HG02981 (cell line): ENCODE measurements at regions not wholly inside any gene's neighbourhood (a gene's known extent, or its start where the extent isn't known, plus 50 kb on each side); places are given as distances from the start of the nearest gene placed in this dataset.

Source experiments
- ATAC-seq: cut with Tn5 transposase; IDR thresholded peaks from one replicate; pipeline ENCODE4 v1.9.1; 2021; ENCODE audit warnings: mild to moderate bottlenecking, moderate library complexity; ENCODE audit not compliant: unreplicated experiment

DNA sequence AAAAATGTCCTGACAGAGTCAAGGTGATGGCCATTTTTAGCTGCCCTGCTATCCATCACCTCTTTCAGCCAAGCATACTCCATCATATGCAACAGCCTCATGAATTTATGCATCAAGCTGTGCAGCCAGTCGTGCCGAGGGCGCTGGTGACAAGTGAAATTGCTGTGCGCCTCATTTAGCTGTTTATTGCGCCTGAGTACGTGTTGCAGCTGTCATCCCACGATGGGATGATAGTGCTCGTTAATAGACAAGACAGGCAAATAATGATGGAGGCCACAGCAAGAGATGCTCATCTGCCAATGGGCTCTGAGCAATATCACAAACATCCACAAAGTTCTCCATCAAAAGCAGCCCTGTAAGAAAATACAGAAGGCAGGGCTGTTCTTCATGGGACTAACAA, 562.3 kb upstream of the POU3F2 start:
- no peak for ATAC-seq

DNA sequence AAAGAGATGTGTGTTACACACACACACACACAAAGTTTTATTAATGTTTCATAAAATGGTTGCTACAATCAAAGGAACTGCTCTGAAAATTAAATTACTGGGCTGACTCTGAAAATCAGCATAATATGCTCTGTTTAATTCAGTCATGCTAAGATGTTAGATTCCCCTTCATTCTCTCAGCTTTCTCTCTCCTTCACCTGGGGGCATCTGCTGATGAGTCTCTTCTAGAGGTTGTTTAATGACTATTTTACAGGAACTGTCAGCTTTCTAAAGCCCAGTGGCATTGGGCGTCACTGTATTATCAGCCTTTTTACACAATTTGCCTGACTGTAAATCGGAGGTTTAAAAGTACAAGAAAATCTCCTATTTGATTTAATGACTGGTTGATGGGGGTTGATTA, 559.7 kb upstream of the POU3F2 start:
- no peak for ATAC-seq

DNA sequence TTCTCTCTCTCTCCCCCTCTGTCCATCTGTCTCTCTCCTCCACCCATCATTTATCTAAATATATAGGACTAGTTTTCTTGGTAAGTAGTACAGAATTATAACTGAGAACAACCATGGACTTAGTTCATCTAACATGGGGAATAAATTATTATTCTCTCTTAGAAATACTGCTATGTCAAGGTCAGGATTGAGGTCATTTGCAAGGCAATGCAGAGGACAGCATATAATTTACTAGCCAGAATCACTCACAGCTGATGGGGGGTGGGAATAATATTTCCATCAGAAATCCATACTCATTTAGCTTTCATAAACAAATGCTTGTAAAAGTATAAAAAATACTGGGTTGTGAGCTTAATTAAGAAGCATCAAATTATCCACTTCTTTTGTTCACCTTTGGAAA, 553.9 kb upstream of the POU3F2 start:
- no peak for ATAC-seq

DNA sequence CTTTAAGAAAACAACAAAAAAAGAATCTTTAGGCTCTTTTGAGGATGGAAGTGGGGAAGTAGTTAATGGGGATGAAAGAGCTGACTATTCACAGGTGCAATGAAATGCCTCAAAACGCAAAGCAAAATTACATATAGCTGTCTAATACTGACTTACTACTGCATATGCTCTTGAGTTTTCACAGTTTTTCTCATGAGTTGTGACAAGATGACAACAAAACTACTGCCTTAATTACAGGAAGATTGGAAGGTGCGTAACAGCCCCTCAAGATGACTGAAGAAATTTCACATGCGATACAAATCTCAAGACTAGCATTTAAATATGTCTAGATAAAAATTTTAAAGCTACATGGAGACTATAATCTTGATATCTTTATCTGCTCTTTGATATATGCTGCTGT, 547.8 kb upstream of the POU3F2 start:
- ATAC-seq = no peak

DNA sequence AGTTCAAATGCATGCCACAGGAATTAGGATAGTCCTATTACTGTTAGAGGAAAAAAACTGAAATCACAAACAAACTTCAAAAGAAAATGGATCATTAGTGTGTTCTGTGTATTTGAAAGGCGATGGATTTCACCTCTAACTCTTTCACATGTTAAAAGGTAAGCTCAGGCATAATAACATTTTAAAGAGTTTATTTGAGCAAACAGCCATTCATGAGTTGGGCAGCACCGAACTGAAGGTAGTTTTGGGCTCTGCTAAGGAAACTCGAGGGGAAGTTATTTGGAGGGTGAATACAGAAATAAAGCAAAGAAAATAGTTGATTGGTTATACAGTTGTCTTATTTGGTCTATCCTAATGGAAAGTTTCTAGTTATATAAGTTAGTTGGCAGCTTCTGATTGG, 546.5 kb upstream of the POU3F2 start:
- no peak for ATAC-seq

DNA sequence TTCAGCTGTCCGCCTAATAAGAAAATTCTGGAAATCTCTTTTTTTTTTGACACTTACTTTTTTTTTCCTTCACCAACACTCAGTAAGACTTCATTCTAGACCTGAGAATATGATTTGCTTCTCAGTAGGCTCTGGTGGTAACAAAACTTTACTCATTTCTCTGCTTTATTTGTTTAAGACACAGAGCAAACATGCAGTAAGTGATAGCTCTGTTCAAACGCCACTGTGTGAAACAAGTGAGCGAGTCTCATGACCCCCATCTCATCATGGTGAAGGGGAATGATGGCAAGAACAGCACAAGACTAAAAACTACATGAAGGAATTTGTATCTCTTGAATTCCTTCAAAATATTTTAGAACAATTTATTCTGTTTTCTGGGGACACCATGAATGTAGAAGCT, 541.6 kb upstream of the POU3F2 start:
- ATAC-seq = no peak

DNA sequence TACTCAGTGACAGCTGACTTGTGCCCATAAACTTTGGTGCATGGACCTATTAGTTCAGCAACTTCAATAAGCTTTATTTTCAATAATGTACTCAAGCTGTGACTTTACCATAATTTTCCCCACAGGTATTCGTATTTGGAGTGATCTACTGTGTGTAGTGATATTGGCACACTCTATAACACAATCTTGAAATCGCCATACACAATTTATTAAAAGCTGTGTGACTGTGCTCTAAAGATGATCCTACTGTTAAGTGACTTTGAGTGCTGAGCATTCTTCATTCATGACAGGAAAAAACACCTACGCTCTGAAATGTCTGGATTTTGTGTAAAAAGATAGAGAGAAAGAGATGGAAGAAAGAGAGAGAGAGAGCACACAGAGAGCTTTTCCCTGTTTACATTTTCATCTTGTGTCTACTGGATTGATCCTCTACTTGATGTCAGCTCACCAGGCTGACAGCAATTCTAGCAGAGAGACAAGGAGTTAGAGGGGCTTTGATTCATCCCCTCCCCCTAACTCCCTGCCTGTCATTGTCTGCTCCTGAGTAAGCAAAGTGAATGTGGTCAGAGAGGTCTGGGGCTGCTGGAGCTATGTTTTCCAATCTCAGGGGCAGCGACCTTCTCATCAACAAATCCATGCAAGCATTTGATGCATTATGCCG, 538.7 kb upstream of the POU3F2 start:
- no peak for ATAC-seq

DNA sequence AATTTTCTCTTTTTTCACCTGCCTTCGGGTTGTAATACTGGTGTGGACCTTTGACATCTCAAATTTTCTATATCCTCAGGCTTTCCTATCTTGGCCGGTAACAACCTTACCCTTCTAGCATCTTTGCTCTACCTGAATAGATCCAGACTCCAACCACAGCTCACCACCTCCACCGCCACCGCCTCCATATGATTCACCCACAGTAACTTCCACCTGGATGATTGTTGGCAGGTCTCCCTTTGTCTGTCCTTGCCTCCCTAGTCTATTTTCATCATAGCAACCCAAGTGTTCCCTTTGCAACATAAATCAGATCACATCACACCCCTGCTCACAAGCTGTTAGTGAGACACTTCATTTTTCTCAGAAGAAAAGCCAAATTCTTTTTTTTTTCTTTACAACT, 525.8 kb upstream of the POU3F2 start:
- ATAC-seq = no peak

DNA sequence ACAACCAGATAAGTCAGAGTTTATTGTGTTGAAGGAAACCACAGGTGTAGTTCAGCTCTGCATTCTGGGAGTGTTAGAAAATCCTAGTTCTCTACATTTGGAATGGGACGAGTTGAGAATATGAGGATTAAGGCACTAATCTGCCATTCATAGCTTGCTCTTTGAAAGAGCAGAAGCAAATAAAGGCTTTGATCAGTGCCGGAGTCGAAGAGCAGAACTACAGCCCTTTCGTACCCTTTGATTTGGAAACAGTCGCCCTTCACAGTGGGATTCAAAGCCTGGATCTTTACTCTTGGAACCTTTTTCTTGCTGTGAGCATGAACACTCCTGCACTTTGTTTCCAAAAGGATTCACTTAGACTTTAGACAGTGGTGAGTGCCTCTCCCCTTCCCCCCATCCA, 523.9 kb upstream of the POU3F2 start:
- ATAC-seq = no peak

DNA sequence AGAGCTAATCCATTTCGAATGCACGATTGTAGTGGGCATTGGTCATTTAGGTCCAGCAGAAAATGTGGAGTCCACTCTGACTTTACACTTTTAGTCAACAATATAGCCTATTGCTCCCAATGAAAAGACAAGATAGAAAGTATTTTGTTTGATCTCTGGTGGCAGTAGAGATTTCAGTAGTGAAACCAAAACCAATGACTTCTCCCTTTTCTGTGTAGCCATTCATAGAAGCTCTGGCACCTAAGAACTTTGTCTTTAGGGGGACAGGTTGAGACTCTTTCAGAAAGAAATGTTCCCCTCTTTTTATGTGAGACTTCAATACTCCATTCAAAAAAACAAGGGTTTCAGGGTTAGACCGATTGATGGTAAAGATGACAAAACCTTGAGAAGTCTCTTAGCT, 510.8 kb upstream of the POU3F2 start:
- peak; percentile 79 for ATAC-seq

DNA sequence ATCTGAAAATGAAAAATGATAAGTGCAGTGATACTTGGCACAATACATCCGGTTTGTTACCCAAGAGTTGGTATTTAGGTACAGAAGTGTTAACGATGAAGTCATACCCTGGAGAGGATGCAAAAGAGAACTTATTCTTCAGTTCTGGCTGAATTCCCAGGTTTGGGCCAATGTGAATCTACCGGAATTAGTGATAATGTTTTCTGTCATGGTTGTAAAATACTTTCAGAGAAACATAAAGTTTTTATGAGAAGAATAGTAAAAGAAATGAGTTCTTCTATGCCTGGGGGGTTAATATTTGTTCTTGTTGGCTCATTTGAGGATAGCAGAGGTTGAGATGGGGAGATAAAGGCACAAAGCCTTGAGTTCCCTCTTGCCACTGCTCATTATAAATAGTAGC, 509.9 kb upstream of the POU3F2 start:
- ATAC-seq = no peak

DNA sequence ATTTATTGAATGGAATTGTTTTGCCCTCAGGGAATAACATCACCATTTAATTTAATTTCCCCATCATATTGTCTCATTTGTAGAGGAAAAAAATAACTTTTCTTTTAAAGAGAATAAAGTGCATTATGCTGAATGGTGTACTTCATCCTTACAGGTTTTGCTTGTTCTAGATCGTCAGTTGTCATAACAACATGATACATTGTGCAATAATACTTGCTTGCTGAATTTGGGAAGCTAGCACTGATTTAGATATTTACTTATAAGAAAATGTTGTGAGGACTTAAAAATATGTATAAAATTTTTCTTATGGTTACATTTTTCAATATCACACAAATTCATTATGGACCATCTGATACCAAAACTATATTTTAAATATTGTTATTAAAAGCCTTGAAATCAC, 509.0 kb upstream of the POU3F2 start:
- no peak for ATAC-seq

DNA sequence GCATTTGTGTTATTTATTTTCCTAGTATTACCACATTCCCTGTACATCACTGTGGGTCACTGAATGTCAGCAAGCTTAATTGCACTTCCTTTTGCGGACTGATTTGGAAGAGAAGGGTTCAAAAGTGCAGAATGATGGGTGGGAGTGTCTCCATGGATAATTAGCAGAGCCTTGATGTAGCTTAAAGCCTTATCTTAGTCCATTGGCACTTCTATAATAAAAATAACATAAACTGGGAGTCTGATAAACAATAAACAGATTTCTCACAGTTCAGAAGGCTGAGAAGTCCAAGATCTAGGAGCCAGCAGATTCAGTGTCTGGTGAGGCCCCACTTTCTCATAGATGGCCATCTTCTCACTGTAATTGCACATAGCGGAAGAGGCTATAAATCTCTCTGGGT, 501.1 kb upstream of the POU3F2 start:
- ATAC-seq = no peak

DNA sequence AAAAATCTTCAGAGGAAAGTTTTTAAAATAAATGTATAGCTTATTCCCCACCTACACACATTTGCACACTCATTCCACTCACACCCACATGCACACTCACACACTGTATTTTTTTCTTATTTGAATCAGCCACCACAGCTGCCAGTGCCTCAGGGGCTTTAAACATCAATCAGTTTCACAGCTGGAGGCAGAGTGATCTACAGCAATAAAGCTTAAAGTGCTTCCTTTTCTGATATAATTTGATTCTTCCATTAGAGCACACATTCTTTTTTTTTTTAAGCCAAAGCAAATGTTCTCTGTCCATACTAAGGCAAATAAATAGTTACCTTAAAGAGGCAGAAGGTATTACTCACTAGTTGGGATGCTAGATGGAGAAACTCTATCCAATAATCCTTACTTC, 498.8 kb upstream of the POU3F2 start:
- no peak for ATAC-seq

DNA sequence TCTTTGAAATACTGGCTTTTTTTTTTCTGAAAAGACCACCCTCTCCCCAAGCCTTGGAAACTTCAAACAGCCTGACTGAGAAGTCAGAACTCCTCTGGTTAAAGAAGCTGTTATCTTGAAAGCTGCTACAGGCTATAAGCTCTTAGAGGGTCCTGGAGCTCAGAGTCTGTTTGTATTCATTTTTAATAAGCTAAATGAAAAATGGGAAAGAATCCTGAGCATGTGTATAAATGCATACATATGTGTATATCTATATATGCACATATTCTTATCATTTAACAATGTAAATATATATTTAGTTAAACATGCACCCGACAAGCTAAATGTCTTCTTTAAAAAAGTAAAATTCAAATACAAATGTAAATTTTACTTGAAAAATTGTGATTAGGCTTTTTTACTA, 494.9 kb upstream of the POU3F2 start:
- ATAC-seq = no peak

DNA sequence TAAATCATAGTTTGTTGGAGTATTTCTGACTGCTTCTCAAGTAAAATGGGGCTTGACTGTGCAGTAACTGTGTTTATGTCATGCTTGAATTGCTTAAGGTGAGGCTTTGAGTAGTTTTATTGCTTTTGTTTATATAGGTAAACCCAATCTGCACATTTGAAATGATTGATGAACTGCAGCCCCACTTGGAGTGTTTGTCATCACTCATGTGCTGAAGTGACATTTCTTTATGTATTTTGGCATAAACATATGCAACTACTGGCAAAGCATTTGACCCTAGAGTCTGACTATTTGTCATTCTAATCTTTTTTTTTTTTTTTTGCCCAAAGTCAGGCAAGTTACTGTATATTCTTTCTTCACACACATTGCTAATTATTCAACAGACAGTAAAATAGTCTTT, 491.4 kb upstream of the POU3F2 start:
- ATAC-seq = no peak

DNA sequence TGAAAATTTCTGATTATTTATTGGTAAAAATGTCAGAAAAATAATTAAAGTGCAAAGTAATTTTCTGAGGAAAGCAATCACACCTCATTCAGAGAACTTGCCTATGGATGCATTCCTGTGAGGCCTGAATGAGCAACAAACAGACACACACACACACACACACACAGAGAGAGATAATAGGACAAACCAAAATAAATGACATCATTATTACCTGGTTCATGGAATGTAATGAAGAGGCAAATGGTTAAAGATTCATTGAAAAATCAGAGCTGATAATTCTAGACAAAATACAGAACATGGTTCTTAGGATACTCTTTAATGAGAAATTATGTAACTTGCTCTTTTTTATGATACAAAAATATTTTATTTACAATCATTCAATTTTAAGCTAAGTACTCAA, 490.6 kb upstream of the POU3F2 start:
- ATAC-seq = no peak

DNA sequence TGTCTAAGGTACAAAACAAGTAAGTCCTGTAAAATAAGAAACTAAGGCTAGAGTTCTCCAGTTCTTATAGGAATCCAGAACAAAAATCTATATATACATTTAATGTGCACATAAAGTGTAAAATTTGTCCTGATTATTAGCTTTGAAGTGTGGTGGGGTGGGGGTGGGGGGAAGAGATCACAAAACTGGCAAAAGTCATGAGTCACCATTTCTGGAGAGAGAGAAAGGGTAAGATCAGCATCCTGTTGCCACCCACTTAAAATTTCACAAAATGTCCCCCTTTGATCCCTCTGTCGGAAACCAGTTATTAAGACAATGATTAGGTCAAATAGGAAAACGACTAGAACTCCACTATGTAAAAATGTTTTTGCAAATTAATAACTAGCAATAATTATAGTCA, 482.0 kb upstream of the POU3F2 start:
- ATAC-seq = no peak

DNA sequence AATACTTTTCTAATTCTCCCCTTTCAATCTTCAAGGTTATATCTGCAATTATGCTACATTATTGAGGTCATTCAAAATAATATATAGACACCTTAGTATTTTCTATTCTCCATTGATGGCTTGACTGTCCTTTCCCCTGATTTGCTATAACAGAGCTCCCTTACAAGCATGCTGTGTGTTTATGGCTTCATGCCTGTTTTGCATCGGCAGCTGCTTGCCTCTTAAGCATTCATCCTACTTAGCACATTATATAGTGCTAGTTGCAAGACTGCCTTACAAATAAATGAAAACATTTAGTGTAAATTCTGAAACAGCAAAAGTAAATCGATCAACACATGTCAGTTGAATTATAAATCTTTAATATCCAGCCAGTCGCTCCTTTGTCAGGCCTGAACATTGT, 476.2 kb upstream of the POU3F2 start:
- ATAC-seq = no peak

DNA sequence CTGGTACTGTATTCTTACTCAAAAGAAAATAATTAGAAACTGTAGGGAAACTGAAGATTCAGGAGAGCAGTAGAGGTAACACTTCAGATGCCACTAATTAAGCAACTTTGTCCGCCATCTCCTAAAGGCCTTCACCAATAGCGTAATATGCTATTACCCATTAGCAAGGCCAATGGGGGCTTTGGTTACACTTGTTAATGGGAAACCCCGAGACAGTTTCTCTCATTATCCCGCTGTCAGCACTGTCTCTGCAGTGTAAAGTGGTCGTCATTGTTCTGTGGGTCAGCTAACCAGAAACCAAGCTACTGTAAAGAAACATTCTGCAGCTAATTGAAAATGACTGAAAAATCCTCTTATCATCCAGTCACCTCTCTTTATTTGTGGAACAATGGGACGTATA, 468.0 kb upstream of the POU3F2 start:
- no peak for ATAC-seq

DNA sequence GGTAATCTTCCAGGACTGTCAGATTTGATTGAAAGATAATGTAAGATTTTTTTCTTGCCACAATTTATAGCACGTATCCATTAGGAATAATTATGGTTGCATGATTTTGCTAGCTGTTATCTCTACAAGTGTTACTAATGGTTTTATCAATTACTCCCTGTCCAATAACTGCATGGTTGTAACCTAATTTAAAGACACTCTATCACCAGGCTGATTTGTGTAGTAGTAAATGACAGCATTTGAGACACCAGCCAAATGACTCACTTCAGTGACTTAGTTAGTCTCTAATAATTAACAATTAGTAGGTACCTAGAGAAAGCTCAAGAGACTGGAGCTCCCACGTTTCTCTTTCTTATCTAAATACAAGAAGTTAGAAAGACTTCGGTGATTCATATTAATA, 453.8 kb upstream of the POU3F2 start:
- ATAC-seq = no peak

DNA sequence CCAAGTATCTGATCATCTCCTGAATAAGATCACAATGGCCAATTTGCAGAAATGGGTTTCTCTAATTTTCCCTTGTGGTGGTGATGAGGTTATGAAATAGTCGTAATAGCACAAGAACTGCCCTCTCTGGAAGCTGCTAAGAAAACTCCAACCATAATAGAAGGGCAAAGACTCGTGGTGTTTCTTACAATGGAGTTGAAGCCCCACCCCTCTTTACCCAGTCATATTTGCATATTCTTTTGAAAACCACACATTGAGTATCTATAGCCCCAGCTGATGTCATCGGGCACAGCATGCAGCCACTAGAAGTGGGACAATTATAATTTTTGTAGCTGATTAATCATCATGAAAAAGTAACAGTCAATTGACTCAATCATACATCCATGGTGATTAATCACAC, 452.1 kb upstream of the POU3F2 start:
- ATAC-seq = no peak

DNA sequence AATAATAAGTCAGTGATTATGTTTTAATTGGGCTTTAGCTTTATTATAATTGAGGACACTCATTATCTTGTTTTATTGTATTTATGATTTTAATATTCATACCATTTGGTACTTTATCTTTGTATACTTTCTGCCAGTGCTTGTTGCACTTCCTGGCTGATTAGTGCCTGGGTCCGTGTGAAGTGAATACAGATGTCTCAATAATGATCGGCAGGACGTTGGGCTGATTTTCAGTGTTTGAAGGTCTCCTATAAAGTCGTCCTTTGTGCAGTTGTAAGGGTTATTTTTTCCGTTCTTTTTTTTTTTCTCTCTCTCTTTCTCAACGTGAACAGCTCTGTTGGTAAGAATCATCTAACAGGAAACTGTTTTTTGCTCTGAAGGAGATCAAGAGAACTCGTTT, 450.0 kb upstream of the POU3F2 start:
- ATAC-seq = no peak

DNA sequence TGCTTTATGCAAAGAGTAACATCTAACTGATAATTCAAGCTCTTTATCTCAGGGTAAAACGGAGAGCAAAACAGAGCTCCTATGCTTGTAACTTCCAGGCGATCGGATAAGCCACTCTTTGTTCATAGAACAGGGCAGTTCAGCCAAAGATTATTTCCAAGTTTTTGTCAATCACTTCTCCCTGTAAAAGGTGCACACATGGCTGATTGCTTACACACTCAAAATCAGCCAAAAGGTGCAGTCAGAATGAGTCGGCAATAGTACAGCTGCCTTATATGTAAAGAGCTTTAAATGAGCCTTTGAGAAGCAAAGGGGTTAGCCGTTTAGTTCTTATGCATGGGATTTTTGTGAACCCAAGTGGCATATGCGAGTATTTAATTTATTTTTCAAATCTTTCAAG, 449.6 kb upstream of the POU3F2 start:
- no peak for ATAC-seq
